ENCODE measurements at regions not wholly inside any gene's neighbourhood (a gene's known extent, or its start where the extent isn't known, plus 50 kb on each side); places are given as distances from the start of the nearest gene placed in this dataset.

GRCh38 chr18:45551142-45551815 lies 64.0 kb upstream of the SLC14A2 start:
- H3K4me3 ChIP-seq (ENCODE audit: low read depth, low read length), result no peak overlapping the region
- no peak for TF ChIP-seq CTCF (IDR thresholded peaks at IDR 0.05; ENCODE audit: low read depth, low read length)
- H3K27ac ChIP-seq, result no peak overlapping the region
- DNase-seq, result no peak
- H3K27me3 ChIP-seq (ENCODE audit: insufficient read depth, low read depth, severe bottlenecking), result peaks cover 97% of the 10 kb centered on the region
- H3K36me3 ChIP-seq, result no peaks in the 10 kb centered on the region
- H3K9me3 ChIP-seq (ENCODE audit: severe bottlenecking), result no peaks in the 10 kb centered on the region

GRCh38 chr18:45553723-45554388 lies 61.4 kb upstream of the SLC14A2 start:
- H3K9me3 ChIP-seq (ENCODE audit: severe bottlenecking), result no peaks in the 10 kb centered on the region
- DNase-seq, result no peak
- no peak for TF ChIP-seq CTCF (IDR thresholded peaks at IDR 0.05; ENCODE audit: low read depth, low read length)
- no peak overlapping the region for H3K4me3 ChIP-seq (ENCODE audit: low read depth, low read length)
- peaks cover 97% of the 10 kb centered on the region for H3K27me3 ChIP-seq (ENCODE audit: insufficient read depth, low read depth, severe bottlenecking)
- H3K36me3 ChIP-seq, result no peaks in the 10 kb centered on the region
- no peak overlapping the region for H3K27ac ChIP-seq

- H3K27ac ChIP-seq, result no peak overlapping the region
- no peak overlapping the region for H3K4me3 ChIP-seq (ENCODE audit: low read depth, low read length)
- H3K36me3 ChIP-seq, result no peaks in the 10 kb centered on the region
- no peaks in the 10 kb centered on the region for H3K9me3 ChIP-seq (ENCODE audit: severe bottlenecking)
- H3K27me3 ChIP-seq (ENCODE audit: insufficient read depth, low read depth, severe bottlenecking), result peaks cover 97% of the 10 kb centered on the region
- DNase-seq, result no peak
- no peak for TF ChIP-seq CTCF (IDR thresholded peaks at IDR 0.05; ENCODE audit: low read depth, low read length)
Observed at GRCh38 chr18:45554389-45554737, 60.9 kb upstream of the SLC14A2 start.

GRCh38 chr18:45556222-45556621 lies 59.1 kb upstream of the SLC14A2 start:
- Histone ChIP-seq H3K9me3 (ENCODE audit: severe bottlenecking) (no peaks in the 10 kb centered on the region), H3K4me3 (ENCODE audit: low read depth, low read length) (no peak overlapping the region), H3K27me3 (ENCODE audit: insufficient read depth, low read depth, severe bottlenecking) (peaks cover 99% of the 10 kb centered on the region), H3K36me3 (no peaks in the 10 kb centered on the region), H3K27ac (no peak overlapping the region)
- DNase-seq, result no peak
- no peak for TF ChIP-seq CTCF (IDR thresholded peaks at IDR 0.05; ENCODE audit: low read depth, low read length)

- Histone ChIP-seq H3K36me3 (no peaks in the 10 kb centered on the region), H3K27me3 (ENCODE audit: insufficient read depth, low read depth, severe bottlenecking) (peaks cover 100% of the 10 kb centered on the region), H3K9me3 (ENCODE audit: severe bottlenecking) (no peaks in the 10 kb centered on the region), H3K27ac (no peak overlapping the region), H3K4me3 (ENCODE audit: low read depth, low read length) (no peak overlapping the region)
- TF ChIP-seq CTCF (IDR thresholded peaks at IDR 0.05; ENCODE audit: low read depth, low read length), result no peak
- DNase-seq, result no peak
Observed at GRCh38 chr18:45557287-45557686, 58.0 kb upstream of the SLC14A2 start.

Measured in WERI-Rb-1 (cell line).